Activated CD8-positive, alpha-beta memory T cell treated with anti-CD3 and anti-CD28 coated beads for 1 hour (primary cell): ENCODE measurements at regions not wholly inside any gene's neighbourhood (a gene's known extent, or its start where the extent isn't known, plus 50 kb on each side); places are given as distances from the start of the nearest gene placed in this dataset.
"Not testable (repeated sequence)": the region's sequence is repeated elsewhere in the genome, so short reads cannot be mapped to it uniquely, and the experiment has no call there.

ENCODE experiments used
- DNase-seq, 2 donors: peaks; one replicate each; pipeline ENCODE4 v3.0.0-alpha.2; 2020; ENCODE audit warnings: low read depth in 1 of 2; ENCODE audit errors: extremely low read depth in 1 of 2

DNA sequence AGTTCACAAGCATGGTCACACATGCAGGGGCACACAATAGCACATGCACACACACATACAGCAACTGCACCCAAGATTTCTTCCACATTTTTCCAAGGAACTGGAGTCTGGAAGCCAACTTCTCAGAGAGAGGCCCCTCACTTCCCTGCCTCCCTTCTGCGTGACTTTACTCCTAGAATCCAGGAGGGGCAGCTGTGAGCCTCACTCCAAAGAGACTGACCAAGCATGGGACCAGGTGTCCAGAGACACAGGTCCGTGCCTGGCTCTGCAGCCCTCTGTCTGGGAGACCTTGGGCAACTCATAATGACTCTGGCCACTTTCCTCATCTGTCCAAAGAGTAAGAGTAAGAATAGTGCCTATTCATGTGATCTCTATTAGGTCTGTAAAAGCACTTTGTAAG, 104.7 kb upstream of the TMEM132E start:
- DNase-seq, result no peak

DNA sequence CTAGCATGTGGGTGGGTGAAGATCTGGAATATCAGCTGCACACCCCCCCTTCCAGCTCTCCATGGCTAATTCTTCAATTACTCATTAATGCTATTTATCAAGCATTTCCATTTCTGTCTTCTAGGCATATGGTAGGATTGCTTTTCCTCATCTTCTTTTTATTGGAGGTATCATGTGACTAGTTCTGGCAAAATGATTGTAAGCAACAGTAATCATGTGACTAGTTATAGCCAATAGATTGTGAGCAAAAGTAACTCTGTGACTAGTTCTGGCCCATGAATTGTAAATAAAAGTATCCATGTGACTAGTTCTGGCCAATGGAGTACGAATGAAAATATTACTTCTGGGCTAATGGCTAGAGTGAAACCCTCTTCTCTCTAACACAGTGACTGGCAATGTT, 107.0 kb upstream of the TMEM132E start:
- DNase-seq, result no peak

DNA sequence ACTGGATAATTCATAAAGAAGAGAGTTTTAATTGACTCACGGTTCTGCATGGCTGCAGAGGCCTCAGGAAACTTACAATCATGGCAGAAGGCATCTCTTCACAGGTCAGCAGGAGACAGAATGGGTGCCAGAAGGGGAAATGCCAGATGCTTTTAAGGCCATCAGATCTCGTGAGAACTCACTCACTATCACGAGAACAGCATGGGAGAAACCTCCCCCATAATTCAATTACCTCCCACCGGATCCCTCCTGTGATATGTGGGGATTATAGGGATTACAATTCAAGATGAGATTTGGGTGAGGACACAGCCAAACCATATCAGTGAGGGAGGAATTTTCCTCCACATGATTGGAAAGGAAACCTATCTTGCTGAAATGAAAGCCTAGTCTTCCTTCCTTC, 108.1 kb upstream of the TMEM132E start:
- not testable (repeated sequence) for DNase-seq

DNA sequence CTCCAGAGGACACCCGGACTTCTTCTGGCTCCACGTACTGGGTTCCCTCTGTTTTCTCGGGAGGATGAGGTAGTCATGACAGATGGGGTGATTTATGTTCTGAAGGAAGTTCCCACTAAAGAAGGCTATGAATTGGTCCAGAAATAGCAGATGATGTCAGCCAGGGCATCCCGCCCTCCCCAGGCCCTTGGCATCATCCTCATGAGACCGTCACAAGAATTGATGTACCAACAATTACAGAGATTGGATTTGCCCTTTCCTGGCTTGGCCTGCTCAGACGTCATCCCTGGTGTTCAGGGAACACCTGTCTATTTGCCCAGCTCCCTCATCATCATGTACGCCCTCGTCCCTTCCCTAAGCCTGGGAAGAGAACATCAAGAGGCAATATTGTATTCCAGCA, 102.8 kb upstream of the CCL1 start:
- DNase-seq, result no peak

DNA sequence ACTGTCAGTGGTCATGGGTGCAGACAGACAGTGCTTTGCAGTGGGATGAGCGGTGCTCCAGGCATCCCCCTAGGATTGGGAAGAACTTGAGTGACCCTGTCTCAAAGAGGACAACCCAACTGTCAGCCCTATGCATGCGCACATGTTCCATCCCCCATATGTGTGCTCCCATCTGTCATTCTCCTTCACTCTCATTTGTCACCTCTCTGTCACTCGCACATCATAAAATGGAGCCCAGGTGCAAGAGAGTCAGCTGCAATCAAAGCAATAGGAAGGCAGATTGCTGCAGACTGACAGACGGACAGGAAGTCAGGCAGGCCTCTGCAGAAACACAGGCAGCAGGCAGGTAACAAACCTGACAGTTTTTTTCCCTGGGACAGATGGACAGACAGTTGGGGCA, 101.8 kb upstream of the CCL1 start:
- DNase-seq, result no peak

DNA sequence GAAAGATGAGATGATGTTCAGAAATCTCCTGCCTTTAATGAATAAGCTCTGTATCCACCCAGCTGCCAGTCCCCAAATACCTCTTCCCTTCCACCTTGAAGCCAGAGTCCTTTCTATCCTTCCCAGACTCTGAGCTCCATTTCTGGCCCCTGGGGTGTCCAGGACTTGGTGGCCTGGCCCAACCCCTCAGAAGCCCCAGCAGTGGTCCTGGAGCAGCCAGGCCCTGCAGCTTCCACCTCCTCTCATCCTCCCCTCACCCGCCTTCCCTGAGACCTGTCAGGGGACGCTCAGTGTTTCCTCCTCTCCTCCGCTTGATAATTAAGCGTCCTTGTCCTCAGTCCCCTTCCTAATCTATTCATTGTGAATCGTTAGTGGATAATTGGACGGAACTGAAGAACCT, 95.2 kb upstream of the CCL1 start:
- DNase-seq, result no peak

DNA sequence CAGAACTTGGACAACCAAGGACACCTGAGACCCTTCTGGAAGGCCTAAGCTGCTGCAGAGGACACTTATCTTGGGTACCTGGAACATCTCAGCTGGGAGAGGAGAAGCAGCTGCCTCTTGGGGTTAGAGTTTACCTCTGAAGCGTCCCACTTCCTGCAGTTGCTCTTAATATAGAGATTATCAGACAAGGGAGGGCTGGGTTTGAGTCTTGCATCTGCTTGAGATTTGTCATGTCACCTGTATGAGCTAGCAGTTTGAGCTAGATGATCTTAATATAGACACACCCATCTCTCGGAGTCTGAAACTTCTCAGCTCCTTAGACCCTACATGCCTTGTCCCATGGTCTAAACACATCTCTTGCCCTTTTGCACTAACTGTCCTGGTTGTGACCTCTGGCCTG, 93.1 kb upstream of the CCL1 start:
- no peak for DNase-seq

DNA sequence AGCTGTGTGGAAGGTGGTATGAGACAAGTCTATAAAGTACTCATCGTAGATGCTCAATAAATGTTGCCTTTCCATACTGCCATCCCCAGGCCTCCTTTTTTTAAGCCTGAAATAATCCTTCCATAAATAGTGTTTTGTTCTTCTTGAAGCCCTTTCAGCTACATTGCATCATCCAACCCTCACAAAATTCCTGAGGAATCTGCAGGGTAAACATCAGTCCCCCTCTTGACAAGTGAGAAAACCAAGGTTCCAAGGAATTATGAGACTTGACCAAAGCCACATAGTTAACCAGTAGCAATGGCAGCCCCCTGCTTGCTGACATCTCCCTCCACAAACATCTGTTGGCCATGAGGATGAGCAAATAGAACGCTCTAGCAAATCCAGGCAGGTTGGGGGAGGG, 89.7 kb upstream of the CCL1 start:
- DNase-seq, result no peak

DNA sequence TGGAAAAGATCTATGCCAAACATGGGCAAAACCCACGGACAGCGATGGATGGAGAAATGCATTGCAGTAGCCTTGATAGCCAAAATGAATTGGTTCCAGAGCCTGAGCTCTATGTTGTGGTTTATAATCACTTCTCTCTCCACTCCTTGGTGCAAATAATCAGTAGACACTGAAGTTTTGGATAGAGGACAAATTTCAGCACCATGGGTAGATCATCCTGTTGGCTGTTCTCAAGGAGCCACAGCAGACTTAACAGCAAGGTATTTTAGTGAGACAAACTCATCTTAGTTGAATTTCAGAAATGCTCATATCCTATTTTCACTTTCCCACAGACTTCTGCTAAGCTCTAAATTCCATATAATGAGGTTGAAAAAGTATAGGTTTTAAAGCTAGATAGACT, 88.3 kb upstream of the CCL1 start:
- no peak for DNase-seq

DNA sequence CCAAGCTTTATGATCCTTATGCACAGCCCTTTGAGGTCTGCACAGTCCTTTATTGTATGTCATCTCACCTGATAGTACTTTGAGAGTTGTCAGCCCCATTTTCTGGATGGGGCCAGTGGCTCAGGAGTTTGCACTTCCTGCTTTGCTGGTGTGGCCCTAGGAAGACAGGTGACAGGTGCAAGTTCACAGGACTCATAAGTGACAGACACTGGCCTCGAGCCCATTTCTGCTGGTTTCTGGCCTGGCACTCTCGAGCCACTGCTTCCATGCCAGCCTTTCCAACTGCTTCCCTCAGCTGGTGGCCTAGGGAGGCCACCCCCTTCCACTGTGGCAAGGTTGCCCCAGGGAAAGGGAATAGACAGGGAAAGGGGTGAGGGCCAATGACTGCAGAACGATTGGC, 84.4 kb upstream of the CCL1 start:
- DNase-seq, result no peak

DNA sequence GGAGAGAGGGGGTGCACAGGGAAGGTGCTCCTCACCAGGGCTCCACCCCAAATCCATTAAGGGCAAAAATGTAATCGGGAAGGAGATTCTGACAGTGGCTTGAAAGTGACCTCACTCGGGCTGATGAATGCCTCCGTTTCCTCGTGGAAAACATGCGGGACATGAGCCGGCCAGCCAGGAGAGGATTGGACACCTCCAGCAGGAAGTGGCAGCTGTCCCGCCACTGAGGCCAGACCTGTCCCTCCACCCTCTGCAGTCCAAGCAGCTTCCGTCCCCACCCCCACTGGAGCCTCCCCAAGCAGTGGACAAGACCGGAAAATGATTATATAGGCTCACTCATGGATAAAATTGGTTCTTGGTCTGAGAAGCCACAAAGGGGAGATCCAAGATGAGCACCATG, 82.1 kb upstream of the CCL1 start:
- DNase-seq, result no peak

DNA sequence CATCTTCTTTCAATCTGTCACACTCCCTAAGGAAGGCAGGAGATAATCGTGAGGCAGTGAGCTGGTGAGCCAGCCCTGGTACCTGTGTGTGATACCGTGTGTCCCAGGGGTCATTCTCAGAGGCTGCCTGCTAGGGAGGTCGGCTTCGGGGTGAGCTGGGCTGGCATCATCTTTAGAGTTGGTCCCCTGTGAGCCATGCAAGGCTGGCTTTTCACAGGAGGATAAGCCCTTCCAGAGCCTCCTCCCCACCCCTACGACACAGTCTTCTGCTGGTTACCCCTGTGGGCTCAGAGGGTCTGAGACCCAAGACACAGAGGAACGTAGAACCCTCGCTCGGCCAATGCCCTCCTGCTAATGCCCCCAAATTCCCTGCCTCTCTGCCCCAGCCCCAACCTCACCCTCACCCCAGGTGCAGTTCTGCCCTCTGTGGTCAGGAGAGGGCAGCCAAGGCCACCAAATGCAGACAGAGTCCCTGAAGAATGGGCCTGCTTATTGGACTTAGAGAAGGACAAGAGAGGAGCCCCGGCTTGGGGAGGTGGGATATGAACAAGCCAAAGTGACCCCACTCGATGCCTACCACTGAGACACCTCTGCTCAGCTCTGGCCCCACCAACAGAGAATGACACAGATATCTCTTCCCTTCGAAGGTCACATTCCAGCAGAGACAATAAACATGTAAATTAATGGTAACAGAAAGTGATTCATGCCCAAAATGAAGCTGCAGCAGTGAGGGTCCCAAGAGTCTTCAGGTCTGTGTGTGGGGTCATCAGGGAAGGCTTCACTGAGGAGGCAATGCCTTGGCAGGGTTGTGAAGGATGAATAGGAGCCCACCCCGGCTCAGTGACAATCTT, 80.8 kb upstream of the CCL1 start:
- DNase-seq, result no peak

DNA sequence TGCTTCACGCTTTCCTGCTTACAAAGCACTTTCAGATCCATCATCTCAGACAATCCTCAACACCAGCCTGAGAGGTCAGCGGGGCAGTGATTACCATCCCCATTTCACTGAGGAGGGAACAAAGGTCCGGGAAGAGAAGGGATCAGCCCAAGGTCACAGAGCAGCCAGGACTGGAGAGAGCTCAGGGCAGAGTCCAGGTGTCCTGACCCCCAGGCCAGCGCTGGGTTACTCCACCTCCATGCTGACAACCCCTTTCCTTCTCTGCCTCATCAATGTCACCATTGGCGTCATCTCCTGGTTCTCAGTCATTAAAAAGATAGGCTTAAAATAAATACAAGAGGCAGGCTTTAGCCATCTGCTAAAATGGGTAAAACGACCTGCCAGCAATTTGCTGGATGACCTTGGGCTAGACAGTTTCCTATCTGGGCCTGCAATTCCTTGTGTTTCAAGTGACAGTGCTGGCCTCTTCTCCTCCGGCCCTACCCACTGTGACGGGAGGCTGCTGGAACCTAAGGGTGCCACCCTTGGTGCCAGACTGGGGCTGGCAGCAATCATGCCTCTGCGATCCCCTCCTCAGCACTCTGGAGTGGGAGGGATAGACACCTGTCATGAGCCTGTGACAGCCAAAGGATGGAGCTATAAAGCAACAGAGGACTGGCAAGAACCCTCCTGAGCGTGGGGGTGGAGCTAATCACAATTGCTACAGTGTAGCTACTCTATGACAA, 79.5 kb upstream of the CCL1 start:
- DNase-seq, result no peak

DNA sequence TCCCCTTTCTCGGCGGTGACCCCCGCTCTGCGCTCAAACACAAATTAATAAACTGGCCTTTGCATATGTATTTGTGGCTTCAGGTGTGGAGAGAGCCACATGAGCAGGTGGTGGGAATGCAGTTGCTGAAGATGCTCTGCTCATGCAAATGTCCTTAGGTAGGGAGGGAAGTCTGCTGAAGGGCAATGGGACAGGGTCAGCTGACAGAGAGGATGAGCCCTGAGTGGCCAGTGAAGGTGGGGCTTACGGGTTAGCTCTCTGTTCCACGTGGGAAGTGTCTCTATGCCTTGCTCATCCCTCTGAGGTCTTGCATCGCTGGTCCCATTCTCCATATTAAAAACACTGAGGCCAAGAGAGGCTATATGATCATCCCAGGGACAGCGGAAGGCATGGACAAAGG, 74.2 kb upstream of the CCL1 start:
- DNase-seq, result no peak

DNA sequence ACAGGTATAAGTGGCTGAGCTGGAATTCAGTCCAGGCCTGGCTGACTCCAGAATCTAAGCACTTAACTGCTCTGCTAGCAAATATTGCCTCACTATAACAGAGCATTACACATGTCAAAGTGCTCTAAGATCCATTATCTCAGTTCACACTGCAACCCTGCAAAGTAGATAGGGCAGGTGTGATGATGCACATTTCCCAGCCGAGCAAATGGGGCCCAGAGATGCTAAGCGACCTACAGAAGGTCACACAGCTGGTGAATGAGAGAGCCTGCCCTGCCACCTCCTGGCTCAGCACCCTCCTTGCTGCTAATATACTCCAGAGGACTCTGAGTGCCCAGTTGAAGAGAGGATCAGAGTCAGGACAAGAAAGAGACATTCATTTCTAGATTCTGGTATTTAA, 73.6 kb upstream of the CCL1 start:
- DNase-seq, result no peak

DNA sequence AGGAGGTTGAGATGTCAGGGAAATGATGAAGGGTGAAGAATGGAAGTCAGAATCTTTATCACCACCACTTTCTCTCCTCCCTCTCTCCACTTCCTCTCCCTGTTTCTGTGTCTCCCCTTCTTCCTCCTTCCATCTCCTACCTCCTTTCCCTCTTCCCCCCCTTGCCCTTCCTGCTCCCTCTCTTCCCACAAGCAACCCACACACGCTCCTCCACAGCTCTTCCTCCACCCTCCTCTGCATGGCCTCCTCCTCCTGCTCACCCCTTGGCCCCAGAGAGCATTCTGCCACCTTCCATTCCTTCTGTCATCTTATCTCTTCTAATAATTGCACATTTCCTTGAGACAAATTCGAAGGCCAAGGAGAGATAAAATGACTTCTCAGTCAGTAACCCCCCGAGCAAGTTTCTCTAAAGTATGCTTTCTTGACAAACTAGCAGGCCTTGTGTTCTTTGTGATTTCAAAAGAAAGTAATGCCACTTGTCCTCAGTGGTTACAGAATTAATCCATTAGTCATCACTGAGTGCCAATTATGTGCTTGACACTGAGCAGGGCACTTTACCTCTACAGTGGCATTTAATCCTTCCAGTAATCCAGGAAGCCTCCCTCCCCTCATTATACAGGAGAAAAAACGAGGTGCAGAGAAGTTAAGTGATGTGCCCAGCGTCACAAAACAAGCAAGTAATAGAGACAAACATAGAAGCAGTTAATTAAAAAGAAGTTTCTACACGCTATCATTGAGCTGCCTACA, 72.3 kb upstream of the CCL1 start:
- DNase-seq, result no peak

DNA sequence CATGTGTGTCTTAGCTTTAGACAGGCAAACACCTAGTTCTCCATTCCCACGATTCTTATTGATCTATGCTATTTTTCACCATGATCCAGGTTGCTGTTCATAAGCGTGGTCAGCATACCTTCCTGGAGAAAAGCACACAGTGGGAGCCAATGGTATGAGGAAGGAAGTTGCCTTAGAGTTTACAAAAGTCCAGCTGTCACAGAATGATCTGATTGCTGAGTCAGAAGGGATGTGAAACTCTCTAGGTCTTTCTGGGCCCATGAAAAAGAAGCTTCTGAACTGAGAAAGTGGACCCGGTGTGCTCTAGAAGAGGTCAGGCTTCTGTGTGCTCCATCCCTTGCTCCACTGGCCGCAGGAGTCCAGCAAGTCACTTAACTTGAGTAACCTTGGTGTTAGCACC, 71.0 kb upstream of the CCL1 start:
- no peak for DNase-seq

DNA sequence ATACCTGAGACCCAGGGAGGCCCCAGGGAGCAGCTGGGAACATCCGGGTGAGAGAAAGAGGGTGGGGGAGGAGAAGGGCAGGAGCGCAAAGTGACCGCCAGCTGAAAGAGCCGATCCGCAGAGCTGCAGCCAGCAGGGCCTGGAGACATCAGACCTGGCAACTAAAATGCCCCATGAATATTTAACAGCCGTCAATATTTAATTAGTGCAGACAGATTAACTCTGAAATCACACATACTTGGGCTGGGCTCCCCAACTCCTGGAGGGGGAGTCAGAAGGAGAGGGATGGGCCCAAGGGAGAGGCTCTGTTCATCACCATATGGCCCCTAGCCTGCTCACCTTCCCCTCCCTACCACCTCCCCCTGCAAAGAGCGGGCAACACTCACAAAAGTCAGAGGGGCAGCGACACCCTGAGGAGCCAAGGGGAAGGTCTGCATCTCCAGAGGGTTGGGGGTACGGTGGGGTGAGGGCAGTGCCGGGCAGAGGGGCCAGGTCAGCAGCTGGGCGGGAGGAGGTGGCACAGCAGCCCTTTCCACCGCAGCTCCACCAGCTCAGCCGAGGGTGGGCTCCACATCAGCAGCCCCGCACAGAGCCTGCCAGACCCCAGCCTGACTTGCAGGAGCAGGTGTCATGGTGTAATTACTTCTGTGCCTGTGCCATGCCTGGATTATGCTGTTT, 61.9 kb upstream of the CCL1 start:
- DNase-seq, result no peak

DNA sequence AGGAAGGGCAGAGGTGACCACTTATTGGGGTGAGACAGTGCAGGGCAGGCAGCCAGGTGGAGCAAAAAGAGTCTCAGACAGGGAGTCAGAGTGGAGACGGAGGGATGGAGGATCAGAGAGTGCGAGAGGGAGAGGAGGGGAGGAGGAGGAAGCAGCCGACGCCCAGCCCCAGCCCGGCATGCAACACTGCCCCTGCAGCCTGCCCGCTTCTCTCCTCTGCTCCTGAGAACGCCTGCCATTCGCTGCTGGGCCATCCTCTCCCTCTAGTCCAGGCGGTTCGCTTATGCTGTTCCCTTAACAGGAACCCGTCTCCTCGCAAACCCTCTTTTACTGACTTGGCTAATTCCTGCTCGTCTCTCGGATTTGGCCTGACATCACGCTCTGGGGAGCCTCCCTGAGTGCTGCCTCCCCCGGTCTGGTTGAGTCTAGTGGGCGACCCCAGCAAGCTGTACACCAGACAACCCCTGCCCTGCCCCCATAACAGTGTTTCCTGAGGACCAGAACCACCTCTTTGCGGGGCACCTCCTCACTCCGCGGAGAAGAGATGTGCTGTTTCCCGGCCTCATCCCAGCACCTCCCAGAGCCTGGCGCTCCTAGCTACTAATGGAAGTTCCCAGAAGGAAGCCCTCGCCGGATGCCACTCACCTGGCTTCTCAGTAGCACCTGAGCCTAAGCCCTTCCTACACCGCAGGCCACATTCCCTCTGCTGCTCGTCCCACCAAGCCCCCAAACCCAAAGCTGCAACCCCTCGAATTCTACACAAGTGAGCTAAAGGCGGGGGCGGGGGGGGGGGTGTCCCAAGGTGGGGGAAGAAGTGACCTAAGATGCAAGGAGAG, 61.2 kb upstream of the CCL1 start:
- no peak for DNase-seq

DNA sequence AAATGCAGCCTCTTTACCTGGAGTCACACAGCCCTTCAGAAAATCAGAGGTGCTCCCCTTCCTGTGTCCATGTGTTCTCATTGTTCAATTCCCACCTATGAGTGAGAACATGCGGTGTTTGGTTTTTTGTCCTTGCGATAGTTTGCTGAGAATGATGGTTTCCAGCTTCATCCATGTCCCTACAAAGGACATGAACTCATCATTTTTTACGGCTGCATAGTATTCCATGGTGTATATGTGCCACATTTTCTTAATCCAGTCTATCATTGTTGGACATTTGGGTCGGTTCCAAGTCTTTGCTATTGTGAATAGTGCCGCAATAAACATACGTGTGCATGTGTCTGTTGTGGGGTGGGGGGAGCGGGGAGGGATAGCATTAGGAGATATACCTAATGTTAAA, 60.3 kb upstream of the CCL1 start:
- DNase-seq, result not testable (repeated sequence)
